Kidney (tissue), 13 donors: ENCODE measurements at regions not wholly inside any gene's neighbourhood (a gene's known extent, or its start where the extent isn't known, plus 50 kb on each side); places are given as distances from the start of the nearest gene placed in this dataset.
A peak's percentile ranks its signal among the peaks of the same experiment; 100 is the strongest.

Experiments
- DNase-seq, 5 donors: peaks; one replicate each; pipeline ENCODE4 v3.0.0-alpha.2; 2013 to 2020
- FAIRE-seq: peaks from 2 replicates; lab custom pipeline; 2012; peaks lifted over from hg19 to GRCh38; lab: Jason Lieb, UNC
- H3K27ac ChIP-seq, 2 donors: one replicate each; pipeline ENCODE4 v1.7.0; 2013; ENCODE audit warnings: low read depth in 2 of 2, low read length in 2 of 2, inconsistent platforms in 1 of 2
- H3K27me3 ChIP-seq: one replicate; pipeline ENCODE4 v1.7.1; 2013; ENCODE audit warnings: low read length, inconsistent platforms; ENCODE audit not compliant: control insufficient read depth, insufficient read depth
- H3K36me3 ChIP-seq, 3 donors: one replicate each; pipeline versions ENCODE4 v1.7.0 to v1.7.1; 2013; ENCODE audit warnings: low read length in 3 of 3, control low read depth in 1 of 3, inconsistent platforms in 1 of 3; ENCODE audit not compliant: insufficient read depth in 3 of 3, control insufficient read depth in 2 of 3
- H3K4me1 ChIP-seq, 3 donors: one replicate each; pipeline versions ENCODE4 v1.7.0 to v1.7.1; 2013; ENCODE audit warnings: low read length in 3 of 3, inconsistent platforms in 1 of 3, low read depth in 1 of 3; ENCODE audit not compliant: control insufficient read depth in 2 of 3, insufficient read depth in 2 of 3
- H3K4me3 ChIP-seq, 3 donors: one replicate each; pipeline versions ENCODE4 v1.7.0 to v1.8.1; 2013; ENCODE audit warnings: low read length in 3 of 3, control low read depth in 1 of 3, inconsistent platforms in 1 of 3
- H3K9ac ChIP-seq, 3 donors: one replicate each; pipeline versions ENCODE4 v1.7.0 to v1.7.1; 2013; ENCODE audit warnings: low read length in 3 of 3, control low read depth in 1 of 3, inconsistent platforms in 1 of 3
- H3K9me3 ChIP-seq, 3 donors: one replicate each; pipeline versions ENCODE4 v1.7.0 to v1.7.1; 2013; ENCODE audit warnings: low read length in 3 of 3, control low read depth in 1 of 3, inconsistent platforms in 1 of 3; ENCODE audit not compliant: control insufficient read depth in 2 of 3, insufficient read depth in 1 of 3
- intact Hi-C: fragments of 100-400 bp; cut with DNase I; formaldehyde crosslinking; loops from one replicate; pipeline ENCODE4 v1.11.1; 2022
- TF ChIP-seq, protein P1 (sequence below): IDR thresholded peaks from 3 replicates; pipeline ENCODE4 v1.5.1; 2012; ENCODE audit warnings: mild to moderate bottlenecking, moderate library complexity, borderline replicate concordance; ENCODE audit not compliant: insufficient read depth; ENCODE audit errors: extremely low read depth
- donor health status: control.
- donor health status: control.
- donor health status: control.
- donor health status: control.
- donor health status: control.
- donor health status: DM: yes; HTN: yes; CAD: no.
- donor health status: Normal renal cell carcinoma (clear cell type).

DNA sequence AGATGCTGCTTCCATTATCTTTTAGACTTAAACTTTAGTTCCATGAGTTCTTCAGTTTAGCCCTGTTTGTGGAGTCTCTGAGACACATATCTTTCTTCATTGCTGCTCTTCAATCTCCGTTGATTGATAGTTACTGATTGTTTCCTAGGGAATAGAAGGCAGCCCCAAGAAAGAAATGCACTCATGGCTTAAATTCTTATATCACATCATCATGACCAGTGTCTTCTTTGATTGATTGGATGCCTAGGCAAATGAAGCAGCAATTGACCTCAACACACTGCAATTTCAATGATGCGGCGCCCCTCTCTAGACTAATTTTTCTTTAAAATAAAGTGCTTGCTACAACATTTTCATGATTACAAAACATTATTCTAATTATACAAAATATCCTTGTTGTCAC is 576.5 kb upstream of the VSTM2A start:
- Histone ChIP-seq H3K9ac (no peak overlapping the region), H3K36me3 (no peaks in the 10 kb centered on the region), H3K4me1 (no peaks in the 10 kb centered on the region), H3K27me3 (no peaks in the 10 kb centered on the region), H3K4me3 (no peak overlapping the region), H3K9me3 (no peaks in the 10 kb centered on the region), H3K27ac (no peak overlapping the region)
- TF ChIP-seq, protein P1, sequence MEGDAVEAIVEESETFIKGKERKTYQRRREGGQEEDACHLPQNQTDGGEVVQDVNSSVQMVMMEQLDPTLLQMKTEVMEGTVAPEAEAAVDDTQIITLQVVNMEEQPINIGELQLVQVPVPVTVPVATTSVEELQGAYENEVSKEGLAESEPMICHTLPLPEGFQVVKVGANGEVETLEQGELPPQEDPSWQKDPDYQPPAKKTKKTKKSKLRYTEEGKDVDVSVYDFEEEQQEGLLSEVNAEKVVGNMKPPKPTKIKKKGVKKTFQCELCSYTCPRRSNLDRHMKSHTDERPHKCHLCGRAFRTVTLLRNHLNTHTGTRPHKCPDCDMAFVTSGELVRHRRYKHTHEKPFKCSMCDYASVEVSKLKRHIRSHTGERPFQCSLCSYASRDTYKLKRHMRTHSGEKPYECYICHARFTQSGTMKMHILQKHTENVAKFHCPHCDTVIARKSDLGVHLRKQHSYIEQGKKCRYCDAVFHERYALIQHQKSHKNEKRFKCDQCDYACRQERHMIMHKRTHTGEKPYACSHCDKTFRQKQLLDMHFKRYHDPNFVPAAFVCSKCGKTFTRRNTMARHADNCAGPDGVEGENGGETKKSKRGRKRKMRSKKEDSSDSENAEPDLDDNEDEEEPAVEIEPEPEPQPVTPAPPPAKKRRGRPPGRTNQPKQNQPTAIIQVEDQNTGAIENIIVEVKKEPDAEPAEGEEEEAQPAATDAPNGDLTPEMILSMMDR: no peak
- no peak for DNase-seq
- no peak for FAIRE-seq
- intact Hi-C loops: no loop called here

- Histone ChIP-seq H3K4me1 (no peaks in the 10 kb centered on the region), H3K27ac (no peak overlapping the region), H3K36me3 (no peaks in the 10 kb centered on the region), H3K9me3 (no peaks in the 10 kb centered on the region), H3K9ac (no peak overlapping the region), H3K27me3 (no peaks in the 10 kb centered on the region), H3K4me3 (no peak overlapping the region)
- peak in 1 of 5 donors; percentile 19 for DNase-seq
- FAIRE-seq: no peak
- TF ChIP-seq, protein P1: no peak
- intact Hi-C loops: no loop called here
Measured at GRCh38 chr7:53983480-53983879, 558.7 kb upstream of the VSTM2A start.

DNA sequence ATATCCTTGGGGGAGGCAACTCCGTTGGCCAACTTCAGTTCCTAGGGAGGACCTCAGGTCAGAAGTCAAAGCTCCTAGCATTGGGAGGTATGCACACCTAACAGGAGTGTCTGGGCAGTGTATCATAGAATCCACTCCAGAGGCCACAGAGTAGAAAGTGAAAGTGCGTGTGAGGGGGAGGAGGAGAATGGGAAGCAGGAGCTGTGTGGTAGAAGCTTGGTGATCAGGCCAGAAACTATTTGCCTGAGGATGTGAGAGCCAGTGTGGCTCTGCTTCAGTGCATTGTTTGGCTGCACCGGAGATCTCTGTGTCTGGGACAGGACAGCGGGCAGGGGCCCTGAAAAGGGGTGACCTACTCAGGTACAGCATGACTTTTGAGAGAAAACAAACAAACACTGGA is 557.4 kb upstream of the VSTM2A start:
- TF ChIP-seq, protein P1: no peak
- intact Hi-C loops: no loop called here
- Histone ChIP-seq H3K27ac (no peak overlapping the region), H3K36me3 (no peaks in the 10 kb centered on the region), H3K9ac (no peak overlapping the region), H3K27me3 (no peaks in the 10 kb centered on the region), H3K4me3 (peak overlapping the region in 1 of 3 donors; percentile 15), H3K9me3 (no peaks in the 10 kb centered on the region), H3K4me1 (no peaks in the 10 kb centered on the region)
- DNase-seq (peak in 1 of 5 donors; percentile 16), FAIRE-seq (no peak)

GRCh38 chr7:53988376-53988775 is 553.8 kb upstream of the VSTM2A start:
- intact Hi-C loops: no loop called here
- no peak overlapping the region for H3K27ac ChIP-seq
- no peaks in the 10 kb centered on the region for H3K36me3 ChIP-seq
- no peaks in the 10 kb centered on the region for H3K9me3 ChIP-seq
- no peaks in the 10 kb centered on the region for H3K27me3 ChIP-seq
- no peak for DNase-seq
- FAIRE-seq: no peak
- H3K4me1 ChIP-seq: no peaks in the 10 kb centered on the region
- H3K9ac ChIP-seq: no peak overlapping the region
- H3K4me3 ChIP-seq: no peak overlapping the region
- TF ChIP-seq, protein P1: no peak
